RPMI8226 (cell line): ENCODE measurements at regions not wholly inside any gene's neighbourhood (a gene's known extent, or its start where the extent isn't known, plus 50 kb on each side); places are given as distances from the start of the nearest gene placed in this dataset.
"Not testable (repeated sequence)": the region's sequence is repeated elsewhere in the genome, so short reads cannot be mapped to it uniquely, and the experiment has no call there.

Experiments
- DNase-seq: peaks from one replicate; pipeline ENCODE4 v3.0.0-alpha.2; 2015

DNA sequence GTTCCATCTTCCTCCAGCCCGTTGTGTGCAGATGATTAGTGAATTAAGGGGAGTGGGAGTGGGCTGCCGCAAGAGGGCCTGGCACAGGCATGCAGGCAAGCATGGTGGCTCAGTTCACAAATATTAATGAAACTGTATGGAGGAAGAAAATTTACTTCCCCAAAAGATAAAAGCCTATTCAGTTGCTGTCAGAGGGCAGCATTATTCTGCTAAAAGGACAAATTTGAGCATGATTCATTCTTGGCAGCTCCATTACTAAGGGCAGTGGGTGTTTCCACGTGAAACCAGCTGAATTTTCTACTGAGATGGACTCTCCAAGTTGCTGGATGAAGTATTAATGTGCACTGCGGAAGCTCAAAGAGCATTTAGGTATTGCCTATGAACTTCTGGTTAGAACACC lies 90.9 kb upstream of the WDR11 start:
- no peak for DNase-seq

DNA sequence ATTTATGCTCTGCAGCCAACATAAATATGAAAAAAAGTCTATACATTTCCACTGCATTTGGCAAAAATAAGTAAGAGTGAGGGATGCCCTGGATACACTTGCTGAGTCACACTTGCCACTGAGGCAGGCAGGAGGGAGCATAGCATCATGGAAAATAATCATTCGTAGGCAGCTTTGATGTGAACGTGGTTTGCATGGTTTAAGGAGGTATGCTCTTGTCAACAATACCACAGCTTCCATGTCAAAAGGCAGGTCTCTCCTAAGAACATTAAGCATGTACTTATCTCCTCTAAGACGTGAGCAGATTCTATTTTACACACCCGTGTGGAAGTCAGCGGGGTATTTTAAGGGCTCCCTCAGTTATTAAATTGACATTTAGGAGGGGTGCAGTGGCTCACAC lies 89.2 kb upstream of the WDR11 start:
- DNase-seq = no peak

DNA sequence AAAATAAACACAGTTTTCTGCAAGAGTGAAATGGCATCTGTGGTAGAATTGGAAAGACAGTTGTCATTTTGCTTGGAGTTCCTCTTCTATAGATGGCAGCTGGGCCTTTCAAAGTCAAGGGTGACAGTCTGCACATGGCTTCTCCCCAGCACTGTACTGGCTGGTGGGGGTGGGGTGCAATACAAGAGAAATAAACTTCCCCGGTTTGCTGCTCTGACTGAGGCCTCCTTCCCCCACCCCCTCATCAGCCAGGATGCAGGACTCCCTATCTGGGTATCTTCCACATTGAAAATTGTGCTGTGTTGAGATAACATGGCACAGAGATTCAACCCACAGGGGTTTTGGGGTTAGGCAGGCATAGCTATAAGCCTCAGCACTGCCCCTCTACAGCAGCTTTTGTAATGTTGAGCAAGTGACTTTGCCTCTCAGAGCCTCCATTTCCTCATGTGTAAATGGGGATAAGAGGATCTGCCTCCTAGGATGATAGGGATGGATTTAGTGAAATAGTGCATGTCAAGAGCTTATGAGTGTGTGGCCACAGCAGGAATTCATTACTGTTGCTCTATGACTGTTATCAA lies 85.8 kb upstream of the WDR11 start:
- no peak for DNase-seq

DNA sequence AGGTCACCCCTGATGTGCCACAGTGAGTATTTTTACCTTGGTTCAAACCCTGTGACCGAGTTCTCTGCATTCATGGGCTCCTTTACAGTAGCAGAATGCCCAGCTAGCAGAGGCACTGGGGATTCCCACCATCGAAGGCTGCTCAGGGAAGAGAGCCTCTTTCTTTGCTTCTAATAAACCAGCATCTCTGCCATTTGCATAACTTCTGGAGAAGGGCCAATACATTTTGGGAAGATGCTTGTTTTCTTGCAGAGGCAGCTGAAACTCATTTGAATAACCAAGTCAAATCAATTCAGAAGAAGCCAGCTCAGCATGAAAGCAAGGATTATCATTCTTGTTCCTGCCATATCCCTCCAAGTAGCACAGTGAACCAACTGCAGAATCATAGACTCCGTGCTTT lies 82.9 kb upstream of the WDR11 start:
- no peak for DNase-seq

DNA sequence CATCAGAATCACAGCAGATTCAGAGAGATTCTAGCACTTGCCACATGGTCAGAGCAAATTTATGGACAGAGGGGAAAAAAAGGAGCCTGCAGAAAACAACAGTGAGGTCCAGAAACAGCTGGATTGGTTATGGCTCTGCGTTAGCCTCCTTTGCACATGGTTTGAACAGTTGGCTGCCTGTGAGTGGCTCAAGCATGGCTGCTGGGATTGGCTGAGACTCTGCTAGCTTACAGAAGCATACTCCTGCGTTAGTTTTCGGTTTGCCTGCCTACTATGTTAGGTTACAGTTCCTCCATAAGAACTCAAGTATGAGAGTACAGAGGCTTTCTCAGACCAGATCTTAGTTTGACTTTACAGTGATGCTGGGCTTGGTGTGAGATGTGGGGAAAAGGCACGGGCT lies 80.7 kb upstream of the WDR11 start:
- DNase-seq = no peak

DNA sequence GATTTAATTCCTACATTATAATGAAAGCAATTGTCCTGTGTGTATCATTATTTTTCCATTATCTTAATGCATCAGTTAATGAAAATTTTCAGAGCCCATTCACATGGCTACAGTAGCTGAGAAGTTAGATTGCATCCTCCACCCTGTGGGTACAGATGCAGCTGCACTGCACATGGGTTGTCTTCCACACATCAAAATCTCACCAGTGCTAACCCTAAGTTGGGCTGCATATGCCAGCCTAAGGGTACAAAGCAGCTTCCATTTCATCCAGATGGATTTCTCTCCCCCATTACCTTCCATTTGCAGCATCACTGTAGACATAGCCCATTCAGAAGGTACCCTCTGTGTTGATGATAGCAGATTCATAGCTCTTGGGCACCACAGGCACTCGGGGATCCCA lies 74.7 kb upstream of the WDR11 start:
- DNase-seq = no peak

DNA sequence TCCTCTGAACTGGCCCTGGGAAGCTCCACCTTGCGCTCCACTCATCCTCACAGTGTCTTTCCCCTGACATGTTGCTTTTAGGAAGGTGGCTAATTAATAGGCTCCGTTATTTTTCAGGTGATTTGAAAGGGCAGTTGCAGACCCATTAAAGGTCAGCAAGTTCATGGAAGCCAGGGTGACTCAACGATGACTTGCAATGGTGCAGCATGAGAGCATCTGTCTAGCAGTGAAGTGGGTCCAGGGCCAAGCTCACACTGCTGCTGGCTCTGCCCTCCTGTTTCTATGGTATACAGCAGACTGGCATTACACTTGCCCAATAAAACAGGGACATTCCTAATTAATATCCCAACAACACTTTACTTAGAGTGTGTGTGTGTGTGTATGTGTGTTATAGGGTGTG lies 68.8 kb upstream of the WDR11 start:
- DNase-seq = no peak

DNA sequence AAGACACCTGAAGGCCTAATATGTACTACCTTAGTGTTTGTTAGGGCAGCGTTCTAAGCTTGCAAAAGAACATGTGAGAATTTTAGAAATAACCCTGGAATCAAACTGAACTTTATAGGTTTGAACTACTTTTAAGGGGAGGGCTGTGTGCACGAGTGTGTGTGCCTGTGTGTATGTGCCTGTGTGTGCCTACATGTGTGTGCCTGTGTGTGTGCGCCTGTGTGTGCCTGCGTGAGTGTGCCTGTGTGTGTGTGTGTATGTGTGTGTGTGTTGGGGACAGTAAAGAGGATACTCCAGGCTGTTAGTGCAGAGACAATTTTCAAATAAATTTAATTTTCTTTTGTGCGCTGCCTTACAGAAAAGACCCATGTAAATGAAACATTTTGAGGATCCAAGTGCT lies 68.1 kb upstream of the WDR11 start:
- no peak for DNase-seq

DNA sequence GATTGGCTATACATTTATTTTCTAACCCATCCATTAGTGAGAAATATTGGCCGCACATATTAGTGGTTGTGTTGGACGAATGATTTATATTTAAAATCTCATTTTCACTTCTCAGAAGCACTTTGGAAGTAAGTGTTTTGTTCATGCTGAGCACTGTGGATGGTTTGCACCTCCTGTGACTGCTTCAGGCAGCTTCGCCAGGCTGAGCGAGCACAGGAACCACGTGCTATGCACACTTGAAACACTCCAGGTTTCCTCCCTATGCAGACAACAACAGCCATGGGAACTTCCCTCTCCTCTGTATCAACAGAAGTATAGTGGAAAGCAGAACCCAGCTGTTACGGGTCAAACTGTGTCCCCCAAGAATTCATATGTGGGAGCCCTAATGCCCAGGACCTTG lies 67.3 kb upstream of the WDR11 start:
- no peak for DNase-seq

DNA sequence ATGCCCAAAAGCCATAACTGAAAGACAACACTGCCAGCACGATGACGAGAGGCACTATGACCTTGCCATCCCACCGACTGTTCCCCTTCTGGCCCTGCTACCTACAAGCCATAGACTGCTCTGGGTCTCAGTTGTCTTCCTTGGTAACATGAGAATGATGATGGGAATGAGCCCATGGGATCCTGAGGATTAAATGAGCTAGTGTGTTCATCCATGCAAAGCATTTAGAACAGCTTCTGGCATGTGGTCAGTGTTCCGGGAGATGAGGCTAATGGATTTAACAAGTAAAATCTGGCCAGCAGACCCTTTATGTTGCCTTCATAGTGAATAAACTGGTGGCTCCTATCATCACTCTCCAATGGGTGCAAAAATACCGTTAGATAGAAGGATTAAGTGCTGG lies 62.4 kb upstream of the WDR11 start:
- DNase-seq = no peak

DNA sequence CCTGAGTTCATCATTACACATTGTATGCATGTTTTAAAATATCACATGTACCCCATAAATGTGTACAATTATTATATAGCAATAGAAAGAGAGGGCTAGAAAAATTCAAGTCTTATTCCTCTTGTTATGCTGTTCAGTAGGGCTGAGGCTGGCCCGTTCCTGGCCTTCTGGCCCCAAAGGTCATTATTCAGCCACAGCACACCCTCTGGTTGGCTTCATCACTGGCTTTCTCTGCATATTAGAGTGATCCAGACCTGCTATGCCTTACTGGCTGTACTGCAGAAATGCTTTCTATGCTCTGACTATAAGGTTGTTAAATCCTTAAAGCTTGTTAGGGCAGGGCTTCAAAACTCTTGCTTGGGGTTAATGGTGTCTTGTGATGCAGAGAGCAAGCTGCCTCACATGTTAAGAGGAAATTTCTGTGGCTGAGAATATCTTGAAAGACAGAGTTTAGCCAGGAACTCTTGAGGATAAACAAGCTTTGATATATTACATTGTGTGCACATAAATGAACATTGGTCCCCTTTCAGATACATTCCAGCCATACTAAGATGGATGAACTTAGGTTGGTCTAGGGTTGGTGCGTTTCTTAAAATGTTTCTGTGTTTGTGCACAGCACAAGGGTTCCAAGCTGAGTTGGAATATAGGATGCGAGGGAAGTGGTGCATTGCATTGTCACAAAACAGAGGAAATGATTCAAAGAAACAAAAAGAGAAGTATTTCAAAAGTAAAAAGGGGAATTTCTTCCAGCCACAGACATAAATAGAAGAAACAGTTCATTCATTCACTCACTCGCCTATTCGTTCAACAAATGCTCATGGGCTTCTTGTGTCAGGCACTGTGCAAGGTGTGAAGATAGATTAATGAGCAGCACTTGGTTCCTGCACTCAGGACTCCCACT lies 61.6 kb upstream of the WDR11 start:
- DNase-seq = no peak

DNA sequence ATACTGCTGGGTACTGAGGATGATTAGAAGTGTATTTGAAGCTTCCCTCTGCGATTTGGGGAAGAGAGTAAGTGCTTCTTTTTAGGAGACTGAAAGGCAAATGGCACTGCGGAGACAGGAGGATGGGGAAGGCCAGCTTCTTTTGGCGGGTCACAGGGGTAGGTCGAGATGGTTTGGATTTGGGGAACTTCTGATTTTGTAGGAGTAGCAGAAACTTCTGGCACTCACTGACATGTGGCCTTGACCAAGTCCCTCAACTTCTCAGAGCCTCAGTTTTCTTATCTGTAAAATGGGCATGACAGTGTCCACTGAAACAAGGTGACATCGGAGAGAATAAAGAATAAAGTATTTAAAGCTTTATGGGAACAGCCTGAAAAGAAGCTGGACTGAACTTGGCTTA lies 59.8 kb upstream of the WDR11 start:
- DNase-seq = no peak

DNA sequence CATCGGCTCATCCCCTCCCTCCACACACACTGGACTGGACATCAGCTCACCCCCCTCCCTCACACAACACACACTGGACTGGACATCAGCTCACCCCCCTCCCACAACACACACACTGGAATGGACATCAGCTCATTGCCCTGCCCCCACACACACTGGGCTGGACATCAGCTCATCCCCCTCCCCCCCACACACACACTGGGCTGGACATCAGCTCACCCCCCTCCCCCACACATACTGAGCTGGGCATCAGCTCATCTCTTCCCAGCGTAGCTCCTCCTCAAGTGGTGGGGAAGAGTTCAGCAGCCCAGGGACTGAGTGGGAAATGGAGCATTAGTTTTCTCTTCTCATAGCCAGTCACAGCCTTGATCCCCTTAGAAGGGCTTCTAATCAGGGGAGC lies 58.1 kb upstream of the WDR11 start:
- no peak for DNase-seq

DNA sequence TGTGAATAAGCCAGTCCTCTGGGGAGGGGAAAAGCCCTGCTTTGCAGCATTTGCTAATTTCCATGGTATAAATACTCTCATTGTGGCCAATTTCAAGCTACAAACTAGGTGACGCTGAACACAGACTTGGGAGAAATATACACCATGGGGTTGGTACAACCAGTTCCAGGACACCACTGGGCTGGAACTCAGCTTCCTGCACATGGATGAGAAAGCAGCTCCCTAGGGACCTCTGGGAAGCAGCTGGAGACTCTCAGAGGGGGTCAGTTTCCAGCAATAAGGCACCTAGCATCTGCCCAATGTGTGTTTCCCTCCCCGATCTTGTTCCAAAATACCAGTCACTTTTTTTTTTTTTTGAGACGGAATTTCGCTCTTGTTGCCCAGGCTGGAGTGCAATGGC lies 56.8 kb upstream of the WDR11 start:
- DNase-seq = no peak

DNA sequence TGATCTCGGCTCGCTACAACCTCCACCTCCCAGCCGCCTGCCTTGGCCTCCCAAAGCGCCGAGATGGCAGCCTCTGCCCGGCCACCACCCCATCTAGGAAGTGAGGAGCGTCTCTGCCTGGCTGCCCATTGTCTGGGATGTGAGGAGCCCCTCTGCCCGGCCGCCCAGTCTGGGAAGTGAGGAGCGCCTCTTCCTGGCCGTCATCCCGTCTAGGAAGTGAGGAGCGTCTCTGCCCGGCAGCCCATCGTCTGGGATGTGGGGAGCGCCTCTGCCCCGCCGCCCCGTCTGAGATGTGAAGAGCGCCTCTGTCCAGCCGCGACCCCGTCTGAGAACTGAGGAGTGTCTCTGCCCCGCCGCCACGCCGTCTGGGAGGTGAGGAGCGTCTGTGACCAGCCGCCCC lies 52.9 kb upstream of the WDR11 start:
- DNase-seq = not testable (repeated sequence)

DNA sequence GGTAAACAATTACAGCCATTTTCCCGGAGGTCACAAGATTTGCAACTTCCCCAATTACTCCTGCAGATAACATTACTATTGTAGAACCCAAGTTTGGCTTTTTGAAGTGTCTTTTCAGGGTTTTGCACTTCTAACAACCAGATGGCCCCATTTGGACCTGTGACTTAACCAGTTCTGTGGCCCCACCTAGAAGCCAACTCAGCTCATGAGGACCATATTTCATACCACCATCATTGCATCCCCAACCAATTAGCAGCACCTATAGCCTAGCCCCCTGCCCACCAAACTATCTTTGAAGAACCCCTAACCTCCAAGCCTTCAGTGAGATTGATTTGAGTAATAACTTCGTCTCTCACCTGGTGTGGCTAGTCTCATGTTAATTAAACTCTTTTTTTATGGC lies 51.3 kb upstream of the WDR11 start:
- no peak for DNase-seq

DNA sequence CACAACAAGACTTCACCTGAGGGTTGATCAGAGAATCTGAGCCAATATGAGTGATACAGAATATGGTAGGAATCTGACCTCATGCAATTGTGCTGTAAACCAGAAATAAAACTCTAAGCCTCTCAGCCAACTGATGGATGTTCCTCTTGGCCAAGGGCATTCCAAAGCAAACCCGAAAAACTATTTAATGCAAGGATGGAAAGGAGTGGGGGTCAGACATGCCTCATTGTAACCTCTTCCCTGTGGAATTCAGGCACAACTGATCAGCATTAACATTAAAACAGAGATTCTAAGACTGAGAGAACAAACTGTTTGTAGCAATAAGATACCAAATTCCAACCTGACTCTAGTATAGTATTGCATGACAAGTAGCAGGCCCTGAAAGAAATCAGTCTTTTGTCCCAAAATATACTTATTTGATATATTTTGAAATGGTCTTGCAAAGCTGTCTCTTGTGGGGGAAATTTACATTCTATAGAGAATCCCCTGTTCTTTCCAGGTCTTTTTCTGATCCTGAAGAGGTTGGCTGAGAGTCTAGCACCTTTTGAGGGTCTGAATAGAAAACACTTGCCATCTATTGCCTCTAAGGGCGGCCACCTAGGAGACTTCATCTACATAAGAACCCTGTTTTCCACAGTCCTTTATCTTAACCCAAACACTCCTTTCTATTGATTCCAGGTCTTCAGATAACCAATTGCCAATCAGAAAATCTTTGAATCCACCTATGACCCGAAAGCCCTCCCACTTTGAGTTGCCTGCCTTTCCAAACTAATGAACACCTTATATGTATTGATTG lies 50.4 kb upstream of the WDR11 start:
- DNase-seq = no peak
